Prostate gland (tissue), 2 donors: ENCODE measurements at regions not wholly inside any gene's neighbourhood (a gene's known extent, or its start where the extent isn't known, plus 50 kb on each side); places are given as distances from the start of the nearest gene placed in this dataset.
"Not testable (repeated sequence)": the region's sequence is repeated elsewhere in the genome, so short reads cannot be mapped to it uniquely, and the experiment has no call there.

Experiments
- DNase-seq: peaks from one replicate; pipeline ENCODE4 v3.0.0-alpha.2; 2019; ENCODE audit warnings: low spot score
- H3K27ac ChIP-seq, 2 donors: fragments of 200-600 bp; sonication (generic); 2 replicates each; pipeline ENCODE4 v1.5.1; 2017 to 2019
- H3K27me3 ChIP-seq: fragments of 200-600 bp; sonication (generic); replicated peaks from 2 replicates; pipeline ENCODE4 v1.5.1; 2019; ENCODE audit not compliant: insufficient read depth
- H3K36me3 ChIP-seq, 2 donors: fragments of 200-600 bp; sonication (generic); 1 replicate in 1 of 2; 2 replicates in 1 of 2; pipeline versions ENCODE4 v1.5.1 to v1.8.1; 2017 to 2019
- H3K4me1 ChIP-seq: fragments of 200-600 bp; sonication (generic); replicated peaks from 2 replicates; pipeline ENCODE4 v1.5.1; 2019
- H3K4me3 ChIP-seq, 2 donors: fragments of 200-600 bp; sonication (generic); 2 replicates each; pipeline ENCODE4 v1.5.1; 2017 to 2019
- H3K9me3 ChIP-seq: fragments of 200-600 bp; sonication (generic); 2 replicates; pipeline ENCODE4 v1.5.1; 2017
- CTCF ChIP-seq, 4 experiments: fragments of 200-600 bp in 2 of 4; fragments of 450-650 bp in 2 of 4; sonication (generic) in 2 of 4; IDR thresholded peaks; 1 replicate in 3 of 4; 2 replicates in 1 of 4; pipeline ENCODE4 v1.5.1; 2016 to 2019; ENCODE audit warnings: antibody characterized with exemption in 4 of 4, mild to moderate bottlenecking in 2 of 4, moderate library complexity in 2 of 4
- POLR2A ChIP-seq: fragments of 450-650 bp; IDR thresholded peaks from one replicate; pipeline ENCODE4 v1.6.1; 2016; ENCODE audit warnings: antibody characterized with exemption, mild to moderate bottlenecking
- POLR2AphosphoS5 ChIP-seq: sonication (generic); formaldehyde crosslinking; IDR thresholded peaks from one replicate; pipeline ENCODE4 v1.6.1; 2017; ENCODE audit warnings: antibody characterized with exemption
- WGBS: methylation state at CpG from one replicate; pipeline ENCODE4 v1.1.5; 2018; 5-methylcytosine and 5-hydroxymethylcytosine counted together
- intact Hi-C: fragments of 100-400 bp; cut with DNase I; formaldehyde crosslinking; loops from one replicate; pipeline ENCODE4 v1.14.2; 2022

- intact Hi-C loops = no loop called here
- Histone ChIP-seq H3K4me1 (no peaks in the 10 kb centered on the region), H3K4me3 (no peak overlapping the region), H3K27ac (no peak overlapping the region), H3K27me3 (no peaks in the 10 kb centered on the region), H3K9me3 (no peaks in the 10 kb centered on the region), H3K36me3 (no peaks in the 10 kb centered on the region)
- DNase-seq = no peak
- 34% methylated on average over 5 of the region's 5 CpGs for WGBS
- no peak for TF ChIP-seq POLR2A
- no peak for TF ChIP-seq CTCF (IDR thresholded peaks at IDR 0.05)
- no peak for TF ChIP-seq POLR2AphosphoS5
Observed at GRCh38 chr9:7560669-7561305, 238.8 kb downstream of the DMAC1 start.

GRCh38 chr9:7554699-7555098 lies 244.9 kb downstream of the DMAC1 start:
- intact Hi-C loops = no loop called here
- no peaks in the 10 kb centered on the region for H3K36me3 ChIP-seq
- no peak for DNase-seq
- WGBS = 82% methylated on average over 2 of the region's 2 CpGs
- no peaks in the 10 kb centered on the region for H3K4me1 ChIP-seq
- H3K4me3 ChIP-seq = no peak overlapping the region
- TF ChIP-seq POLR2AphosphoS5 (no peak), CTCF (IDR thresholded peaks at IDR 0.05) (no peak), POLR2A (no peak)
- H3K27me3 ChIP-seq = no peaks in the 10 kb centered on the region
- no peak overlapping the region for H3K27ac ChIP-seq
- no peaks in the 10 kb centered on the region for H3K9me3 ChIP-seq

- H3K4me3 ChIP-seq, H3K27me3 ChIP-seq, H3K4me1 ChIP-seq, DNase-seq, intact Hi-C loops, H3K9me3 ChIP-seq, H3K27ac ChIP-seq, H3K36me3 ChIP-seq: not testable (repeated sequence)
- 77% methylated on average over 1 of the region's 1 CpG for WGBS
Observed at GRCh38 chr9:7552706-7553105, 246.9 kb downstream of the DMAC1 start.

GRCh38 chr9:7549249-7549648 lies 250.3 kb downstream of the DMAC1 start:
- Histone ChIP-seq H3K9me3 (no peaks in the 10 kb centered on the region), H3K4me3 (no peak overlapping the region), H3K27me3 (no peaks in the 10 kb centered on the region), H3K36me3 (no peaks in the 10 kb centered on the region), H3K4me1 (no peaks in the 10 kb centered on the region), H3K27ac (no peak overlapping the region)
- intact Hi-C loops = no loop called here
- WGBS = 80% methylated on average over 3 of the region's 3 CpGs
- no peak for DNase-seq
- TF ChIP-seq POLR2A (no peak), CTCF (IDR thresholded peaks at IDR 0.05) (no peak), POLR2AphosphoS5 (no peak)

- Histone ChIP-seq H3K36me3 (no peaks in the 10 kb centered on the region), H3K4me1 (no peaks in the 10 kb centered on the region), H3K9me3 (no peaks in the 10 kb centered on the region), H3K27me3 (no peaks in the 10 kb centered on the region), H3K27ac (no peak overlapping the region), H3K4me3 (no peak overlapping the region)
- intact Hi-C loops = no loop called here
- no peak for TF ChIP-seq POLR2A
- no peak for TF ChIP-seq CTCF (IDR thresholded peaks at IDR 0.05)
- TF ChIP-seq POLR2AphosphoS5 = no peak
- DNase-seq = no peak
- WGBS = 0% methylated on average over 1 of the region's 1 CpG
Observed at GRCh38 chr9:7546261-7546660, 253.3 kb downstream of the DMAC1 start.
